Tibial artery (tissue), 4 donors: ENCODE measurements at regions not wholly inside any gene's neighbourhood (a gene's known extent, or its start where the extent isn't known, plus 50 kb on each side); places are given as distances from the start of the nearest gene placed in this dataset.

Experiments used
- DNase-seq, 2 donors: peaks; one replicate each; pipeline ENCODE4 v3.0.0-alpha.2; 2019
- H3K27ac ChIP-seq, 2 donors: fragments of 200-600 bp; sonication (generic) in 1 of 2; 1 replicate in 1 of 2; 2 replicates in 1 of 2; pipeline ENCODE4 v1.5.1; 2018 to 2019; ENCODE audit warnings: mild to moderate bottlenecking in 1 of 2
- H3K27me3 ChIP-seq, 2 donors: fragments of 200-600 bp; sonication (generic) in 1 of 2; one replicate each; pipeline versions ENCODE4 v1.5.1 to v1.6.0; 2016 to 2019
- H3K36me3 ChIP-seq, 3 donors: fragments of 200-600 bp; sonication (generic) in 2 of 3; one replicate each; pipeline ENCODE4 v1.5.1; 2016 to 2019; ENCODE audit warnings: mild to moderate bottlenecking in 2 of 3
- H3K4me1 ChIP-seq, 4 donors: fragments of 200-600 bp; sonication (generic) in 2 of 4; 1 replicate in 3 of 4; 2 replicates in 1 of 4; pipeline ENCODE4 v1.5.1; 2016 to 2019
- H3K4me3 ChIP-seq, 2 donors: fragments of 200-600 bp; sonication (generic) in 1 of 2; 1 replicate in 1 of 2; 2 replicates in 1 of 2; pipeline ENCODE4 v1.5.1; 2018 to 2019; ENCODE audit warnings: mild to moderate bottlenecking in 2 of 2
- H3K9me3 ChIP-seq, 3 donors: fragments of 200-600 bp; sonication (generic) in 1 of 3; one replicate each; pipeline ENCODE4 v1.5.1; 2016 to 2019
- CTCF ChIP-seq, 2 experiments: fragments of 200-600 bp in 1 of 2; fragments of 450-650 bp in 1 of 2; IDR thresholded peaks; one replicate each; pipeline ENCODE4 v1.5.1; 2017 to 2019; ENCODE audit warnings: antibody characterized with exemption in 2 of 2, mild to moderate bottlenecking in 1 of 2, moderate library complexity in 1 of 2
- intact Hi-C: fragments of 100-400 bp; cut with DNase I; formaldehyde crosslinking; loops from one replicate; pipeline ENCODE4 v1.15.0; 2023; ENCODE audit warnings: low total_unique reads

GRCh38 chr5:19001539-19001938, 986.5 kb downstream of the CDH18 start:
- H3K36me3 ChIP-seq, result no peaks in the 10 kb centered on the region
- no peaks in the 10 kb centered on the region for H3K27me3 ChIP-seq
- no peak for TF ChIP-seq CTCF (IDR thresholded peaks at IDR 0.05)
- no peak for DNase-seq
- H3K9me3 ChIP-seq, result no peaks in the 10 kb centered on the region
- H3K4me3 ChIP-seq, result no peak overlapping the region
- no peaks in the 10 kb centered on the region for H3K4me1 ChIP-seq
- intact Hi-C loops, result no loop called here
- H3K27ac ChIP-seq, result no peak overlapping the region

GRCh38 chr5:19002111-19002510, 985.9 kb downstream of the CDH18 start:
- Histone ChIP-seq H3K4me3 (no peak overlapping the region), H3K4me1 (no peaks in the 10 kb centered on the region), H3K27ac (no peak overlapping the region), H3K36me3 (no peaks in the 10 kb centered on the region), H3K27me3 (no peaks in the 10 kb centered on the region), H3K9me3 (no peaks in the 10 kb centered on the region)
- intact Hi-C loops, result no loop called here
- TF ChIP-seq CTCF (IDR thresholded peaks at IDR 0.05), result no peak
- DNase-seq, result no peak

DNA sequence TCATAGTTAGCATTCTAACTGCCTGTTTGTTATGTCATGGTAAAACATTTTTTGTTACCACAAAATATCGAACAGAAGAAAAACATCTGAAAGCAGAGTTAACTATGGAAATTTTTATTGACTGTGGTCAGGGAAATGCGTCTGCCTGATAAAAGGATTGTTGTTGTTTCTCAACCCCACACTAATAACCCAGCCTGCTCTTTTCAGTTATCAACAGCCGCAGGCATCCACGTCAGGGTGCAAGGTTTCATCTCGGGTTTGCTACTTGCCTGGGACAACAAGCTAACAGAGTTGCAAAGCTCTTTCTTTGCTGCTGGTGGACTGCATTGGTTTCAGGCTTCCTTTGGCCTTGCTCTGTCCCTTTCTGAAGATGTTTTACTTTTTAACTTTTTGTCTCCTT, 969.2 kb downstream of the CDH18 start:
- Histone ChIP-seq H3K4me1 (no peaks in the 10 kb centered on the region), H3K27ac (no peak overlapping the region), H3K4me3 (no peak overlapping the region), H3K27me3 (no peaks in the 10 kb centered on the region), H3K36me3 (no peaks in the 10 kb centered on the region), H3K9me3 (no peaks in the 10 kb centered on the region)
- intact Hi-C loops, result no loop called here
- DNase-seq, result no peak
- no peak for TF ChIP-seq CTCF (IDR thresholded peaks at IDR 0.05)

GRCh38 chr5:19031491-19031890, 956.5 kb downstream of the CDH18 start:
- Histone ChIP-seq H3K36me3 (no peaks in the 10 kb centered on the region), H3K4me1 (no peaks in the 10 kb centered on the region)

GRCh38 chr5:19035816-19036215, 952.2 kb downstream of the CDH18 start:
- Histone ChIP-seq H3K27me3 (no peaks in the 10 kb centered on the region), H3K4me1 (no peaks in the 10 kb centered on the region), H3K27ac (no peak overlapping the region), H3K9me3 (no peaks in the 10 kb centered on the region), H3K4me3 (no peak overlapping the region), H3K36me3 (no peaks in the 10 kb centered on the region)
- no peak for DNase-seq
- TF ChIP-seq CTCF (IDR thresholded peaks at IDR 0.05), result no peak
- intact Hi-C loops, result no loop called here

More at GRCh38 chr5:19031491-19031890, 956.5 kb downstream of the CDH18 start:
- no peak for TF ChIP-seq CTCF (IDR thresholded peaks at IDR 0.05)
- no peak for DNase-seq
- H3K9me3 ChIP-seq, result no peaks in the 10 kb centered on the region
- intact Hi-C loops, result no loop called here
- no peak overlapping the region for H3K27ac ChIP-seq
- no peak overlapping the region for H3K4me3 ChIP-seq
- H3K27me3 ChIP-seq, result no peaks in the 10 kb centered on the region

DNA sequence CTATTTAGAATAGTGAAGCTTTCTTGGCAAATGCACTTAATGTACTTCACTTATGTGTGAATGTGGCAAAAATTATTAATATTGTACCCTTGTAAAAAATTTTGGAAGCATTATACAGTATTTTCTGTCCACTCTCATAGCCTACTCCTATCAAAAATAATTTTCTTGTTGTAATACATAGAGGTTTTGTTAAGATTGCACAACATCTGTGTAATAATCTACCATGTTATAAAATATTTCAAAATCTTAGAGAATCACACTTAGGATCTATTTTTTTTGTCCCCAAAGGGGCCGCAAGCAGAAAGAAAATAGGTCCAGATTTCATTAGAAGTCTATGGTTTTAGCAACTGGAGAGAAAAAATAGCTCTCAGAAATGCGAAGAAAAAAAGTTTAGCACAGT, 945.9 kb downstream of the CDH18 start:
- H3K4me1 ChIP-seq, result no peaks in the 10 kb centered on the region
- intact Hi-C loops, result no loop called here
- H3K36me3 ChIP-seq, result no peaks in the 10 kb centered on the region
- TF ChIP-seq CTCF (IDR thresholded peaks at IDR 0.05), result no peak
- no peak overlapping the region for H3K4me3 ChIP-seq
- no peak overlapping the region for H3K27ac ChIP-seq
- DNase-seq, result no peak
- H3K9me3 ChIP-seq, result no peaks in the 10 kb centered on the region
- H3K27me3 ChIP-seq, result no peaks in the 10 kb centered on the region
